PC-3 (cell line): ENCODE measurements at regions not wholly inside any gene's neighbourhood (a gene's known extent, or its start where the extent isn't known, plus 50 kb on each side); places are given as distances from the start of the nearest gene placed in this dataset.

Experiments
- EZH2phosphoT487 ChIP-seq: fragments of 300-600 bp; sonication (generic); IDR thresholded peaks from 2 replicates; pipeline ENCODE4 v1.6.1; 2018; ENCODE audit warnings: mild to moderate bottlenecking, antibody characterized with exemption, low read length, borderline replicate concordance
- TF ChIP-seq, protein P1 (sequence below): fragments of 300-600 bp; sonication (generic); conservative IDR thresholded peaks from 2 replicates; pipeline ENCODE4 v1.5.1; 2017; ENCODE audit warnings: antibody characterized with exemption, low read depth, mild to moderate bottlenecking, low read length

DNA sequence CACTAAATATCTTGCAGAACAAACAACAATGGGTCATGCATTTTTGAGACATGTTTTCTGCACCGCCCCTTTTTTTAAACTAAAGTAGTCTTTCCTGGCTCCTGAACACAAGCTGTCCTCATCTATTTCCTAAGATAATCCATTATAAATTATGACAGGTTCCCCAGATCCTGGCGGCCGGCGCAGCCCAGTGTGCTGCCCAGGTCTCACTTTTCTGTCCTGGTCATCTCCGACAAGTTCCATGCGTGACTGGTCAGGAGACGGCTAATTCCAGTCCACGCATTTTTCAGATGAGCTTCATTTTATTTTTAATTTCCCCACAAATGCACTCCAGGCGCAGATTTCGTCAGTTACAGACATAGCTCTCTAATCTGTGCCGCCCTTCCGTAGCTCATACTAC is 92.9 kb upstream of the EGFLAM start:
- no peak for TF ChIP-seq EZH2phosphoT487
- TF ChIP-seq, protein P1, sequence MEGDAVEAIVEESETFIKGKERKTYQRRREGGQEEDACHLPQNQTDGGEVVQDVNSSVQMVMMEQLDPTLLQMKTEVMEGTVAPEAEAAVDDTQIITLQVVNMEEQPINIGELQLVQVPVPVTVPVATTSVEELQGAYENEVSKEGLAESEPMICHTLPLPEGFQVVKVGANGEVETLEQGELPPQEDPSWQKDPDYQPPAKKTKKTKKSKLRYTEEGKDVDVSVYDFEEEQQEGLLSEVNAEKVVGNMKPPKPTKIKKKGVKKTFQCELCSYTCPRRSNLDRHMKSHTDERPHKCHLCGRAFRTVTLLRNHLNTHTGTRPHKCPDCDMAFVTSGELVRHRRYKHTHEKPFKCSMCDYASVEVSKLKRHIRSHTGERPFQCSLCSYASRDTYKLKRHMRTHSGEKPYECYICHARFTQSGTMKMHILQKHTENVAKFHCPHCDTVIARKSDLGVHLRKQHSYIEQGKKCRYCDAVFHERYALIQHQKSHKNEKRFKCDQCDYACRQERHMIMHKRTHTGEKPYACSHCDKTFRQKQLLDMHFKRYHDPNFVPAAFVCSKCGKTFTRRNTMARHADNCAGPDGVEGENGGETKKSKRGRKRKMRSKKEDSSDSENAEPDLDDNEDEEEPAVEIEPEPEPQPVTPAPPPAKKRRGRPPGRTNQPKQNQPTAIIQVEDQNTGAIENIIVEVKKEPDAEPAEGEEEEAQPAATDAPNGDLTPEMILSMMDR = no peak
